ENCODE measurements at regions not wholly inside any gene's neighbourhood (a gene's known extent, or its start where the extent isn't known, plus 50 kb on each side); places are given as distances from the start of the nearest gene placed in this dataset.

DNA sequence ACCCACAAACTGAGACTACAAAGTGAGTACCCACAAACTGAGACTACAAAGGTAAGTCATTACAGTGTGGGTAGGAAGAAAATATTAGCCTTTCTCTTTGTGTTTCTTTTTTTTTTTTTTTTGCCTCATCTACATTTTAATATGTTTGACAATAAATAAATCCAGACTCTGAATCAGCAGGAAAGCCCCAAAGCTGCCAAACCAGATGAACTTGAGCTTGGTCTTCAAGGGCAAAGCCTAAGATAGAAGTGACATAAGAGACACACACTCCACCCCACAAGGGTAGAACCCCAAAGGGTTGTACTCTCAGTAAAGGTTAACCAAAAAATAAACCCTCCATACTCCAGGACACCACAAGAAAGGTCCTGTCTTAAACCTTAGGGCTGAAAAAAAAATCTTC, 326.8 kb upstream of the ARID1B start:
- TF ChIP-seq, protein P1, sequence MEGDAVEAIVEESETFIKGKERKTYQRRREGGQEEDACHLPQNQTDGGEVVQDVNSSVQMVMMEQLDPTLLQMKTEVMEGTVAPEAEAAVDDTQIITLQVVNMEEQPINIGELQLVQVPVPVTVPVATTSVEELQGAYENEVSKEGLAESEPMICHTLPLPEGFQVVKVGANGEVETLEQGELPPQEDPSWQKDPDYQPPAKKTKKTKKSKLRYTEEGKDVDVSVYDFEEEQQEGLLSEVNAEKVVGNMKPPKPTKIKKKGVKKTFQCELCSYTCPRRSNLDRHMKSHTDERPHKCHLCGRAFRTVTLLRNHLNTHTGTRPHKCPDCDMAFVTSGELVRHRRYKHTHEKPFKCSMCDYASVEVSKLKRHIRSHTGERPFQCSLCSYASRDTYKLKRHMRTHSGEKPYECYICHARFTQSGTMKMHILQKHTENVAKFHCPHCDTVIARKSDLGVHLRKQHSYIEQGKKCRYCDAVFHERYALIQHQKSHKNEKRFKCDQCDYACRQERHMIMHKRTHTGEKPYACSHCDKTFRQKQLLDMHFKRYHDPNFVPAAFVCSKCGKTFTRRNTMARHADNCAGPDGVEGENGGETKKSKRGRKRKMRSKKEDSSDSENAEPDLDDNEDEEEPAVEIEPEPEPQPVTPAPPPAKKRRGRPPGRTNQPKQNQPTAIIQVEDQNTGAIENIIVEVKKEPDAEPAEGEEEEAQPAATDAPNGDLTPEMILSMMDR (IDR thresholded peaks at IDR 0.05; ENCODE audit: borderline replicate concordance, insufficient read depth, low read depth, low read length), result no peak

DNA sequence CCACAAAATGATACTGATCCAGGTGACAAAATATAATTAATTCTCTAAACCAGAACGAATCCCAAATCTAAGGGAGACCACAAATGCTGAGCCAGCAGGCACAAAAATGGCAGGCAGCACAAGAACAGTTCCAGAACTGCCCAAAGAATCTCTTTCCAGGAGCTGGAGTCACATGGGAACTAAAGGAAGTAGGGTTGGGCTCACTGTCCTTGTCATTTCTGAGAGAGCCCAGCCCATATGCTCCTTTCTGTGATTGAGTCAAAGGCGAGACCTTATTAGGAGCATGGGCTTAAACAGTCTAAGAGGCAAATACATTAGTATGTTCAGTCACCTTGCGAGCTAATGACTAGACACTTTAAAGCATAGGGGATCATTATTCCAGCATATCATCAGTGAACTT, 327.6 kb upstream of the ARID1B start:
- H3K4me3 ChIP-seq (ENCODE audit: low read depth, low read length), result no peak overlapping the region
- TF ChIP-seq, protein P1 (IDR thresholded peaks at IDR 0.05; ENCODE audit: borderline replicate concordance, insufficient read depth, low read depth, low read length), result no peak

More for the DNA sequence above, 326.8 kb upstream of the ARID1B start:
- no peak overlapping the region for H3K4me3 ChIP-seq (ENCODE audit: low read depth, low read length)

DNA sequence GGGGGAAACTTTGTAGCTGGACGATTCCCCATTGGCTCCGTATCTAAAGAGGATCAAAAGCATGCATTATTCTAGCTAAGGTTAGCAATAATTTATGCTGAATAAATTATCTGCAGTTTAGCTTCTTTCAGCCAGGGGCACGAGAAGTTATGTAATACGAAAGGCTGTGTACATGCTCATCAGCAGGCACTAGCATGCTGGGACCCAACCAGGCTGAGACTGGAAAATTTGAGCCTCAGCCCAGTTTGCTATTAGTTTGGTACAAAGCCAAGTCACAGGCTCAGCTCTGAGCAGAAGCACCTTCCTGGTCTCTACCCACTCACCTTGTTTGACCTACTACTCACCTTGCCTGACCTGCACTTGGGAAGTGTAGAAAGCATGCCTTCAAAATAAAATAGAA, 328.1 kb upstream of the ARID1B start:
- TF ChIP-seq, protein P1 (IDR thresholded peaks at IDR 0.05; ENCODE audit: borderline replicate concordance, insufficient read depth, low read depth, low read length), result no peak
- no peak overlapping the region for H3K4me3 ChIP-seq (ENCODE audit: low read depth, low read length)

DNA sequence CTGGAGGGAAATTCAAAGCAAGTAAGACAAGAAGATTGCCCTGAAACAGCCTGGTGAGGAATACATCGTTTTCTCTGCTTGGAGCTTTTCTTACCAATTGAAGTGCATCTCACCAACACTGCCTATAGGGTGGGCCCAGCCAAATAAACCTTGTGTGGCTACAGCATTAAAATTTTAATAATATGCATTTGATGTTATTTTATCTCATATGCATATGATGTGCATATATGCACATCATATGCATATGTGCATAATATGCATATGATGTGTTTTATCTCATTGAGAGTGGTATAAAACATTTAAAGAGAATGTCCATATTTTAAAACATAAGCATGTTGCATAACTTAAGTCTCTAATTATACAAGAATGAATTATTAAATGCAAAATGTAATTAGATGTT, 328.6 kb upstream of the ARID1B start:
- TF ChIP-seq, protein P1 (IDR thresholded peaks at IDR 0.05; ENCODE audit: borderline replicate concordance, insufficient read depth, low read depth, low read length), result no peak
- H3K4me3 ChIP-seq (ENCODE audit: low read depth, low read length), result no peak overlapping the region

DNA sequence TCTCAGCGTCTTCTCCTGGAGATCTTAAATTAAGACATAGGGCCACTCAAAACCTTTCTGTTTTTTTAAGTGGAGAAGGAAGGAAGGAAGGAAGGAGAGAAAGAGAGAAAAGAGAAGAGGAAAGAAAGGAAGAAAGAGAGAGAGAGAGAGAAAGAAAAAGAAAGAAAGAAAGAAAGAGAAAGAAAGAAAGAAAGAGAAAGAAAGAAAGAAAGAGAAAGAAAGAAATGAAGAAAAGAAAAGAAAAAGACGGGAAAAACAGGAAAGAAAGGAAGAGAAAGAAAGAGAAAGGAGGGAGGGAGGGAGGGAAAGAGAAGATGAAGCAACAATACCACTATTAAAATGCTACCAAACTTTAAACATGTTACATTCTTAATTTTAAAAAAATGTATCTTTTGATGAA, 336.5 kb upstream of the ARID1B start:
- H3K4me3 ChIP-seq (ENCODE audit: low read depth, low read length), result no peak overlapping the region
- TF ChIP-seq, protein P1 (IDR thresholded peaks at IDR 0.05; ENCODE audit: borderline replicate concordance, insufficient read depth, low read depth, low read length), result no peak

DNA sequence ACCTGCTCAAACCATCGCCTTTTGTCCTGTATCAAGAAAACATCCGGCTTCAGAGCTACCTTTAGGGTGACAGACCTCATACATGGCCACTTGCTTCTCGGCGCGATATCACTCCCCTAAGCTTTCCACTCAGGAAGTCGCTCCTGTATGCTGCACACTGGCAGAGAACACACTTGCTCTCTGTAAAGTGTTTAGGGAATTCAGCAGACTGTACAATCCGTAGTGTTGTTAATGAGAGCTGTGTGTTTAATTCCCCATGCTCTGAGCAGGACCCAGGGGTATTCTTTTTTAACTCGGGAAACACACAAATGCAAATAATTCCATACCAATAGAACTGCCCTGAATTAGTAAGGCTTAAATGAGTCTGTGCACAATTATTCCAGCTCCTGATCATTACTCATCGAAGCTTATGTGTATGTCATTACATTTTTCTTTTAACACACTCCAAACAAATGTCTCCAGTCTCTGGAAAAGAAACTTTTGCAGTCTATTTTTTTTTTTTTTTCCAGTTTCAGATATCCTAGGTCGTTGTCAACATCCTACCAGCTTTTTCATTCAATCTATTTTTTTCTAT, 338.7 kb upstream of the ARID1B start:
- no peak overlapping the region for H3K4me3 ChIP-seq (ENCODE audit: low read depth, low read length)
- TF ChIP-seq, protein P1 (IDR thresholded peaks at IDR 0.05; ENCODE audit: borderline replicate concordance, insufficient read depth, low read depth, low read length), result no peak

DNA sequence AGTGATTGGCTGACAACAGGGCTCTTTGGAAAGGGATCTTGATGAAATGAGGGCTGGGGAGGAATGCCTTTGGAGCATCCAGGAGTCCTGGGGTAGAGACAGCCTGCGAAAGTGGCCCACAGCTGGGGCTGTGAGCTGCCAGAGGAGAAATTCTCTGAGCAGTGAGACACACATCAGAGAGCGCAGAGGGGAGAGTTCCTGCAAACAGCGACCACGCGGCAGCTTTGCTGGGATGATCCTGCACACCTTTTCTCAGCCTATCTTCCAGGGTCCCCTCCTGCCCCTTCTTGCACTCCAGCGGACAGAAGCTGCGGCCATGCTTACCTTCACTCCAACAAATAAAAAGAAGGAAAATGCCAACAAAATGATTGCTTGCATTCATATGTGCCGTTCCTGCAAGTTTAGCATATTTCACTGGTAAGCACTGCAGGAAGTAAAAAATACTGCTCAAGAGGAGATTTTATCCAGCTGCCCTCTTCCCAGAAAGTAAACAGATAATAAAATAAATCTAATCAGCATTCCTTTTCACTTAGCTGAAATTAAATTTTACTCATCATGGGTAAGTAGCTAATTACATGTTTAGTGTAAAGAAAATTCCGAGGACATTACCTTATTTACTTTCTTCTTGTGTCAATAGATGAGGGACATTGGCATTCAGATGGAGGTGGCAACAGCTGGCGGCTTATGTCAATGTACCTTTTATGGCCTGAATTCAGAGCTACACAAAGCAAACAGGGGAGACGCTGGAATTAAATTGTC, 339.9 kb upstream of the ARID1B start:
- TF ChIP-seq, protein P1 (IDR thresholded peaks at IDR 0.05; ENCODE audit: borderline replicate concordance, insufficient read depth, low read depth, low read length), result no peak
- no peak overlapping the region for H3K4me3 ChIP-seq (ENCODE audit: low read depth, low read length)
